DND-41 (cell line): ENCODE measurements at regions not wholly inside any gene's neighbourhood (a gene's known extent, or its start where the extent isn't known, plus 50 kb on each side); places are given as distances from the start of the nearest gene placed in this dataset.

Experiments used
- EZH2 ChIP-seq: IDR thresholded peaks from 3 replicates; pipeline ENCODE4 v1.6.1; 2012; ENCODE audit warnings: borderline replicate concordance, low read depth, mild to moderate bottlenecking, moderate library complexity, low read length, inconsistent platforms; ENCODE audit not compliant: severe bottlenecking
- TF ChIP-seq, protein P1 (sequence below): IDR thresholded peaks from 2 replicates; pipeline ENCODE4 v1.5.1; 2012; ENCODE audit warnings: borderline replicate concordance, low read length, moderate library complexity, mild to moderate bottlenecking; ENCODE audit not compliant: poor library complexity, severe bottlenecking; ENCODE audit errors: extremely low read depth

DNA sequence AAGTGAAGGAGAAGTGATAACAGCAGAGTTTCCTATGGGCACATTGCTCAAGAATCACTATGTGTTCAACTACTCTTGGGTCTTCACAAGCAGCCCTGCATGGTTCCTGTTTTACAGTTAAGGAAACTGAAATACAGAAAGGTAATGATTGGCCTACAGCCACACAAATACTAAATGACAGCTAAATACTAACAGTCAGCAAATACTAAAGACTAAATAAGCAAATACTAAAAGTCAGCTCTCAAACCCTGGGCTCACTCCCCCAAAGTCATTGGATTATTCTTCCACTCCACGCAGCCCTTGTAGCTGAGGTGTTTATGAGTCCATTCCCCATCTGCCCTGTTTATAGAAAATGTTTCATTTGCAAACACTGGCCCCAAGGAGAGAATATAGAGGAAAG, 372.7 kb upstream of the CDH11 start:
- TF ChIP-seq, protein P1, sequence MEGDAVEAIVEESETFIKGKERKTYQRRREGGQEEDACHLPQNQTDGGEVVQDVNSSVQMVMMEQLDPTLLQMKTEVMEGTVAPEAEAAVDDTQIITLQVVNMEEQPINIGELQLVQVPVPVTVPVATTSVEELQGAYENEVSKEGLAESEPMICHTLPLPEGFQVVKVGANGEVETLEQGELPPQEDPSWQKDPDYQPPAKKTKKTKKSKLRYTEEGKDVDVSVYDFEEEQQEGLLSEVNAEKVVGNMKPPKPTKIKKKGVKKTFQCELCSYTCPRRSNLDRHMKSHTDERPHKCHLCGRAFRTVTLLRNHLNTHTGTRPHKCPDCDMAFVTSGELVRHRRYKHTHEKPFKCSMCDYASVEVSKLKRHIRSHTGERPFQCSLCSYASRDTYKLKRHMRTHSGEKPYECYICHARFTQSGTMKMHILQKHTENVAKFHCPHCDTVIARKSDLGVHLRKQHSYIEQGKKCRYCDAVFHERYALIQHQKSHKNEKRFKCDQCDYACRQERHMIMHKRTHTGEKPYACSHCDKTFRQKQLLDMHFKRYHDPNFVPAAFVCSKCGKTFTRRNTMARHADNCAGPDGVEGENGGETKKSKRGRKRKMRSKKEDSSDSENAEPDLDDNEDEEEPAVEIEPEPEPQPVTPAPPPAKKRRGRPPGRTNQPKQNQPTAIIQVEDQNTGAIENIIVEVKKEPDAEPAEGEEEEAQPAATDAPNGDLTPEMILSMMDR = no peak
- no peak for TF ChIP-seq EZH2
